ENCODE measurements at regions not wholly inside any gene's neighbourhood (a gene's known extent, or its start where the extent isn't known, plus 50 kb on each side); places are given as distances from the start of the nearest gene placed in this dataset.

- no peak for DNase-seq (ENCODE audit: low spot score in 2 of 2)
- H3K4me3 ChIP-seq (ENCODE audit: low read depth, poor library complexity, severe bottlenecking) = no peak overlapping the region
- TF ChIP-seq POLR2A (IDR thresholded peaks at IDR 0.05) = no peak
- TF ChIP-seq, protein P1, sequence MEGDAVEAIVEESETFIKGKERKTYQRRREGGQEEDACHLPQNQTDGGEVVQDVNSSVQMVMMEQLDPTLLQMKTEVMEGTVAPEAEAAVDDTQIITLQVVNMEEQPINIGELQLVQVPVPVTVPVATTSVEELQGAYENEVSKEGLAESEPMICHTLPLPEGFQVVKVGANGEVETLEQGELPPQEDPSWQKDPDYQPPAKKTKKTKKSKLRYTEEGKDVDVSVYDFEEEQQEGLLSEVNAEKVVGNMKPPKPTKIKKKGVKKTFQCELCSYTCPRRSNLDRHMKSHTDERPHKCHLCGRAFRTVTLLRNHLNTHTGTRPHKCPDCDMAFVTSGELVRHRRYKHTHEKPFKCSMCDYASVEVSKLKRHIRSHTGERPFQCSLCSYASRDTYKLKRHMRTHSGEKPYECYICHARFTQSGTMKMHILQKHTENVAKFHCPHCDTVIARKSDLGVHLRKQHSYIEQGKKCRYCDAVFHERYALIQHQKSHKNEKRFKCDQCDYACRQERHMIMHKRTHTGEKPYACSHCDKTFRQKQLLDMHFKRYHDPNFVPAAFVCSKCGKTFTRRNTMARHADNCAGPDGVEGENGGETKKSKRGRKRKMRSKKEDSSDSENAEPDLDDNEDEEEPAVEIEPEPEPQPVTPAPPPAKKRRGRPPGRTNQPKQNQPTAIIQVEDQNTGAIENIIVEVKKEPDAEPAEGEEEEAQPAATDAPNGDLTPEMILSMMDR (IDR thresholded peaks at IDR 0.05) = no peak
- WGBS, 2 donors = 46 to 71% methylated on average over 2 of the region's 2 CpGs
- intact Hi-C loops (cut with DNase I; ENCODE audit: low total_unique reads) = no loop called here
Measured at GRCh38 chr5:157913575-157913974, 54.6 kb upstream of the CLINT1 start.

DNA sequence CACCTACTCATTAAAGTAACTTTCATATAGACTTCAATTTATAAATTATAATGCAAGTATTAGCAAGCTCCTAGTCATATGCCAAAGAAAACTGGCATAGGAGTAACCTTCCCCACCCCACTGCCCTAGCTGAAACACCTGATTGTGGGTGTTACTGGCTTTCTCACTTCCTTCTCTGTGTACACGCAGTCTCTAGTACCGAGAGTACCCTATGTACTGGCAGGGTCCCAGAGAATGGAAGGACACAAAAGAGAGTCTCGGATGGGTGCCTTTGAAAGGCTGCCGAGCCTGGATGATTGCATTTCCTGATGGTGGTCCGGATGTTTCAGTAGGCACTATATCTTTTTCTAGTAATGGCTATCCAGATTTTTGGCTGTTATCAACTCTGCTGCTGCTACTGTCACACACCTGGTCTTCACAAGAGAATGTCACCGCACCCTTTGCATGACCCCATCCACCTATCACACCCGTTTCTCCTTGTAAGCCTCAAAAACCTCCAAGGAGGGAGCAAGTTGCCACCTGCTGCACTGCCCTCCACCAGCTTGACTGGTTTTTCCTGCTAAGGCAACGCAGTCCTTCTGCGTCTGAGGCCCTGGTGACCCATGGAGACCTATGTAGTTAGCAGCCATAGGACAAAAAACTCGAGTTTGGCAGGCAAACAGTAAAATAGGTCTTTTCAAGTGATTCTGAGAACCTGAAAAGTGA, 53.8 kb upstream of the CLINT1 start:
- intact Hi-C loops (cut with DNase I; ENCODE audit: low total_unique reads) = no loop called here
- peak in 1 of 2 donors; percentile 70 for DNase-seq (ENCODE audit: low spot score in 2 of 2)
- 35 to 61% methylated on average over 10 of the region's 10 CpGs for WGBS, 2 donors

DNA sequence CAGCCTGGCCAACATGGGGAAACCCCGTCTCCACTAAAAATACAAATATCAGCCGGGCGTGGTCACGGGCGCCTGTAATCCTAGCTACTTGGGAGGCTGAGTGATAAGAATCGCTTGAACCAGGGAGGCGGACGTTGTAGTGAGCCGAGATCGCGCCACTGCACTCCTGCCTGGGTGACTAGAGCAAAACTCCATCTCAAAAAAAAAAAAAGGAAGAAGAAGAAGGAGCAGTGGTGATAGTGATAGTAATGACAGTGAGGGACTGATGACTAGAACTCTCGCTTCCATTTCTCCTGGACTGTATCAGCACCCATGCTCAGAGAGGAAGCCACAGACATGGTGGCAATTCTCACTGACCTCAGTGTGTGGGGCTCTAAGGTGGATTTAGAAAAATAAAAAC, 52.6 kb upstream of the CLINT1 start:
- H3K4me3 ChIP-seq (ENCODE audit: low read depth, poor library complexity, severe bottlenecking) = no peak overlapping the region
- intact Hi-C loops (cut with DNase I; ENCODE audit: low total_unique reads) = no loop called here
- no peak for TF ChIP-seq POLR2A (IDR thresholded peaks at IDR 0.05)
- TF ChIP-seq, protein P1 (IDR thresholded peaks at IDR 0.05) = no peak
- WGBS, 2 donors = 79 to 90% methylated on average over 12 of the region's 12 CpGs
- DNase-seq (ENCODE audit: low spot score in 2 of 2) = no peak

More for the DNA sequence above, 53.8 kb upstream of the CLINT1 start:
- H3K4me3 ChIP-seq (ENCODE audit: low read depth, poor library complexity, severe bottlenecking) = no peak overlapping the region
- no peak for TF ChIP-seq POLR2A (IDR thresholded peaks at IDR 0.05)
- TF ChIP-seq, protein P1 (IDR thresholded peaks at IDR 0.05) = no peak

Measured in lower leg skin (tissue), 4 donors.